HG03442 (cell line): ENCODE measurements at regions not wholly inside any gene's neighbourhood (a gene's known extent, or its start where the extent isn't known, plus 50 kb on each side); places are given as distances from the start of the nearest gene placed in this dataset.

Source experiments
- ATAC-seq: cut with Tn5 transposase; IDR thresholded peaks from one replicate; pipeline ENCODE4 v1.9.1; 2021; ENCODE audit warnings: mild to moderate bottlenecking, moderate library complexity; ENCODE audit not compliant: unreplicated experiment

DNA sequence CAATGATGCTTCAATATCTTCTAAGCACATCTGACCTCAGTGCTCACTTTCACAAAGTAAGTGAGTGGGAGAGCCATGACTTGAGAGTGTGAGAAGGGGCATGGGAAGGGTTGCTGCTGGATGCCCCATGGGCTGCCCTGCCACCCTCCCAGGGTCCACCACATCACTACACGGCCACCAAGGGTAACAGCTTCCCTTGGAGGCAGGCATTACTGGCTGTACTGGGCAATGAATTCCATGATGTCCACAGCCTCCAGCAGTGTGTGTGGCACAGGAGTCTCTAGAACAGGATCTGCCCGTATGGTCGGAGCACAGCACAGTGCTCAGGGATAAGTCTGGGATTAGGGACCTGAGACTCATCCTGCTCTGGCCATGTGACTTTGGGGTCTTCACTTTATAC is 481.0 kb upstream of the MYT1L start:
- no peak for ATAC-seq

- no peak for ATAC-seq
These were observed 479.4 kb upstream of the MYT1L start for GRCh38 chr2:2810504-2810903.

GRCh38 chr2:2809771-2810170 is 478.7 kb upstream of the MYT1L start:
- ATAC-seq: no peak

DNA sequence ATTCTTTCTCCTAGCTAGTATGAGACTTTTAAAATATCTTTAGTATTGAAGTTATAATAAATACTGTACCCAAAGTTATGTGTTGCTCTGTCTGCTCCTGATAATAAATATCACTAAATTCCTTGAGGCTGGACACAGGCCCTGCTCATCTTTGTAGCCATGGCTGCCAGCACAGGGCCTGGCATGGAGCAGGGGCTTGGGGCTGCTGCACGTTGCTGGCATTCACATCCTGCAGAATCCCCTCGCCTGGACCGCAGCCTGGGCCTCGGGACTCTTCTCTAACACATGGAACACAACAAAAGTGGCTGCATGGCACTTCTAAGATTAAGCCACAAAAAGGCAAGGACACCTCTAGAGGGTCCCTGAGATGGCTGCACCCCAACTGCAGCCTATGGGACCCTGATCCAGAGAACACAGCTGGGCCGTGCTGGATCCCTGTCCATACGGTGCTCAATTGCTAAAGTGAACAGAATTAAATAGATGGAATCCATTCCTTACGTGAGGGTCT is 477.5 kb upstream of the MYT1L start:
- no peak for ATAC-seq

DNA sequence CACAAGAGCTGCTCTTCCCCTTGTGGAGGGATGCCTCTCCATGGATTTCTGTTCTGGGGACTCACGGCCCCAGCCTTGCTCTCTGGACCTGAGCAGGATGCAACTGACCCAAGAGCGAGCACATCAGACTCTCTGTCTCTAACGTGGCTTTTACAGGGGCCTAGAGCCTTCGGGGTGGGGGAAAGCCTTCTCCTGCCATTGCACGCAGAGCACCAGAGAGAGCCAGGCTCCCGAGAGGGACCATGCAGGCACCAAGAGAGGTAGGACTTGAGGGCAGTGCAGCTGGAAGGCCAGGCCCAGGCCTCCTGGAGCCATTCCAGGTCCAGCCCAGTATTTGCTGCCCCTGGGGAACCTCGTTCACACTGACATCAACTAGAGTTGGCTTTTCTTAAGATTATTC is 475.6 kb upstream of the MYT1L start:
- no peak for ATAC-seq

DNA sequence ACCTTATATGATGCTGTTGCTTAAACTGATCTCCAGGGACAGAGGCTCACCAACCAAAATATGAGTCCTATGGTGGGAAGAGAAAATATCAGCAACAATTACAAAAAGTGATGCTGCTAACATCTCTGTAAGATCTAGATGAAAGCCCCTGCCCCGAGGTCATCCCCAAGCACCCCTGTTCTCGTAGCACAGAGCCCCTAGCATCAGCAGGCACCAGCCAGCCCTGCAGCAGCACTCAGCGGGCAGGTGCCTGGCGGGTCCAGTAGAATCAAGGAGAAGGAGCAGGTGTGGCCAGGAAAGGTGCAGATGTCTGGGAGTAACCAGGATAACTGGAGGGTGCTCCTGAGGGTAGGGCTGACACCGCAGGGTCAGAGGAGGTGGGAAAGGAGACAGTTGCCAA is 474.2 kb upstream of the MYT1L start:
- ATAC-seq: no peak

GRCh38 chr2:2804528-2804927 is 473.5 kb upstream of the MYT1L start:
- ATAC-seq: no peak

DNA sequence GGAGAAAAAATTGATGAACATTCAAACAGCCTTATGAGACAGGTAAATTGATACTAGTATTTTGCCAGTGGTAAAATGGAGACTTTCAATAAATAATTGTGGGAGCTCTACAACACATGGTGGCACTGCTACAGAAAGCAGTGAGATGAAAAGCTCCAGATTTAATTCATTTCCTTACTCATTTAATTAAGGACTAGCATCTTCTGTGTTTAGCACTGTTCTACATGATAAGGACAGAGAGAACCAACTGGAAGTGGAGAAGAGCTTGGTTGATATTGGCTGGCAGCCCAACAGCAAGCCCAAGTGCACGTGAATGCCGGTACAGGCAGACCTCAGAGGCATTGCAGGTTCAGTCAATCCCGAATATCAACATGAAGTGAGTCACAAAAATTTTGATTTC is 470.4 kb upstream of the MYT1L start:
- no peak for ATAC-seq

GRCh38 chr2:2800697-2801096 is 469.6 kb upstream of the MYT1L start:
- no peak for ATAC-seq

DNA sequence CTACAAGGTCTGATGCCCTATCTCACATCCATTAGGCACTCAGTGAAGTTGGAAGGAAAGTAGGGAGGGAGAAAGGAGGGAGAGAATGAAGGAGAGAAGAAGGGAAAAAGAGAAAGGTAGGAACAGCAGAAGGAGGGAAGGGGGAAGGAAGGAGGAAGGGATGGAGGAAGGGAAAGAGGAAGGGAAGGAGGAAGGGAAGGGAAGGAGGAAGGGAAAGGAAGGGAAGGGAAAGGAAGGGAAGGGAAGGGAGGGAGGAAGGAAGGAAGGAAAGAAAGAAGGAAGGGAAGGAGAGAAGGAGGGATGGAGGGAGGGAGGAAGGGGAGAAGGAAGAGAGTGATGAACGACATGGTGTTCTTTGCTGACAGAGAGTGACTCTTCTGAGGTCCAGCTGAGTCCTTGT is 468.9 kb upstream of the MYT1L start:
- no peak for ATAC-seq

DNA sequence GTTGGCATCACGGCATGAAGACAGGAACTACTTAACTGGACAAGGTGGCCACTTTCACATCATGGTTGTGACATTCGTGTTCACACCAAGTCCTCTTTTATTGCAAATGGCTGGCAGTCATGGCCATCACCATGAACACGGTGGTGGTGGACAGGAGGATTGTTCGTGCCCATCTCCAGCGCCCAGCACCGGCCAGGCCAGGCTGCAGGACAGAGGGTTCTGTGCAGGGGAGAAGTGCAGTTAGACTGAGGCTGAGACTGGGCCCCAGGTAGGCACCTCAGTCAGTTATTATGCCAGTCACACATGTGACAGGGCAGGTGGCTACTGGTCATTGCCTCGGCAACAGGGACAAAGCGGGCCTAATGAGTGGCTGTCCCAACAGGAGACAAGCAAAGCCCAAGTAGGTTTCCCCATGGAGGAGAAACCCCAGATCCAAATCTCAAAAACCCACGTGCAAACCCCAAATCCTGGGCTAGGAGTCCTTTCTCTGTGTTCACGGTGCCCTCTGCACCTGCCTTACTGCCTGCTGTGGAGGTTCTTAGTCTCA is 468.1 kb upstream of the MYT1L start:
- ATAC-seq: no peak

DNA sequence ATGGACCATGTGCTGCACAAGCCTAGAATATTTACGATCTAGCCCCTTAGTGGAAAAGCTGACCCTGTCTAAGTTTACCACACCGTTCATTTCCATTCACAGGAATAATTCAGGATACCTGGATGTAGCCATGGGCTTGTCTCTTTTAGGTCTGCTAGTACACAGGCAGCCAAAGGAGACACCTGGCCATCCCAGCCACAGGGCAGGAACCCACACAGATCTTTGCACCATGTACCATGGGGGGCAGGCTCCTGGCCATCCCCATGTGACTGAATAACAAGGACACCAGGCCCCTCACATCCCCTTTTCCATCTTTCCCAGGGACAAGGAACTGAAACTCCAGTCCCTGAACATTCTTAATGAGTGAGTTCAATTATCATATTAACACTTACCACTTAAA is 467.3 kb upstream of the MYT1L start:
- ATAC-seq: no peak

- ATAC-seq: no peak
These were observed 466.7 kb upstream of the MYT1L start for GRCh38 chr2:2797797-2798196.

- no peak for ATAC-seq
These were observed 465.1 kb upstream of the MYT1L start for GRCh38 chr2:2796207-2796606.

GRCh38 chr2:2795438-2796091 is 464.5 kb upstream of the MYT1L start:
- ATAC-seq: no peak

- no peak for ATAC-seq
These were observed 463.0 kb upstream of the MYT1L start for GRCh38 chr2:2793925-2794560.

DNA sequence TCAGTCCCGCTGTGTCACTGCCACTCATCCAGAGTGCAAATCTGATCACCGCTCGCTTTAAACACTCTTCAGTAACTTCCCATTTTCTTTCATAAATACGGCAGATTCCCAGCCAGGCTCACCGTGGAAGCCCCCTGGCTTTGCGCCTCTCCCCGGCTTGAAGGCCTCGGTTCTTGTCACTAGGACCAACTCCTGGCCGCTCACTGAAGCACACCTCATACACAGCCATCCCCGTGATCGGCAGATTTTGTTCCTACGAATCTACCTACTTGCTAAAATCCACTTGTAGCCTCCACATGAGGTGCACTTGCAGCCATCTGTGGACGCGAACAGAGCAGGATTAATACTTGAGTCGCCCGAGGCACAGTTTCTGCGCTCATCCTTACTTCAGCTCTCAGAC is 462.4 kb upstream of the MYT1L start:
- ATAC-seq: no peak

DNA sequence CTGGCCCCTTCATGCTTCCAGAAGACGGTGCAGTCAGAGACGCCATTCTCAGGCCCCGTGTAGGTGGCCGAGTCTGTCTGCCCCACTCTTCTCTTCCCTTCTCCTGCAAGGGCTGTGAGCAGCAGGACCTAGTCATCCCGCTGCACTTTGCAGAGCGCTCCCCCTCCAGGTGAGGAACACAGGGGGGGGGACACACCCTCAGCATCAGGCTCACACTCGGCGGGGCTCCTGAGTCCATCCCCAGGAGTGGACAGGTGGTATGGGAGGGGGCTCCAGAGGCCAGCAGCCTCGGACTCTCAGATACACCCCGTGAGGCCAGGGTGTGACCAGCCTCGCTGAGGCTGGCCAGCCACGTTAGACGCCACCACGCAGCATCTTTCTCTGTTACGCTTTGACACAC is 460.5 kb upstream of the MYT1L start:
- no peak for ATAC-seq

DNA sequence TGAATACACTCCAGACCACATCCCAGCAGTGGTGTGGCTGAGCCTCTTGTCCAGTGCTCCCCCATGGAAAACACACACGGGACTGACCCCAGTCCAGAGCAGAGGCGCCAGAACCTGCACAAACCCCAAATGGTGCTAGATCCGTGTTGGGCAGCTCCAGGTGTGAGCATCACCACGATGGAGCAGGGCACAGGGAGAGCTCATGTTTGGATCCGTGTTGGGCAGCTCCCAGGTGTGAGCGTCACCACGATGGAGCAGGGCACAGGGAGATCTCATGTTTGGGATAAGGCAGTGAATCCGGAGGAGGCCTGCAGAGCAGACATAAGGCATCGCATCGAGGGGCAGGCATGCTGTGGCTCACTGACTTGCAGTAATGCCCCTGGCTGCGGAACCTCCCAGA is 460.0 kb upstream of the MYT1L start:
- no peak for ATAC-seq

DNA sequence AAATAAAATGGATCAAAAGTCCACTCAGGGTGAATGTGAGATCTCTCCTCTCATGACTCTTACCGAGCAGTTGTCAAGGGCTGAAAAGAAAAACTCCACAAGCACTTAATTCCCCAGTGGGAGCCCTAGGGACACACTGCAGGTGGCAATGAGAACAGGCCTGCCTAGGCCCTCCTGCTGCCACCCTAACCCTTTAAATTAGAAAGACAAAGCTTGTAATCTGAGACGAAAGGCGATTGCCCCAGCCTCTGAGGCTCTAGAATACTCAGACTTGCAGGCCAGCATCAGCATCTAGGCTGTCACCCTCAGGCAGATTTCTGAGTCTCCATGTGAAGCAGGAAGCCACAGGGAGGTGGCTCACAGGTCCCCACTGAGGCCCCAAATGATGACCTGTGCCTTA is 457.0 kb upstream of the MYT1L start:
- ATAC-seq: no peak

GRCh38 chr2:2787301-2787907 is 456.3 kb upstream of the MYT1L start:
- no peak for ATAC-seq

GRCh38 chr2:2782007-2782406 is 450.9 kb upstream of the MYT1L start:
- no peak for ATAC-seq
